ENCODE measurements at regions not wholly inside any gene's neighbourhood (a gene's known extent, or its start where the extent isn't known, plus 50 kb on each side); places are given as distances from the start of the nearest gene placed in this dataset.
A peak's percentile ranks its signal among the peaks of the same experiment; 100 is the strongest.

- DNase-seq = no peak
- H2BK120ac ChIP-seq (ENCODE audit: low read depth, low read length) = no peak overlapping the region
- no peak overlapping the region for H4K8ac ChIP-seq (ENCODE audit: low read length)
Observed at GRCh38 chr21:17709266-17709611, 96.5 kb upstream of the BTG3 start.

DNA sequence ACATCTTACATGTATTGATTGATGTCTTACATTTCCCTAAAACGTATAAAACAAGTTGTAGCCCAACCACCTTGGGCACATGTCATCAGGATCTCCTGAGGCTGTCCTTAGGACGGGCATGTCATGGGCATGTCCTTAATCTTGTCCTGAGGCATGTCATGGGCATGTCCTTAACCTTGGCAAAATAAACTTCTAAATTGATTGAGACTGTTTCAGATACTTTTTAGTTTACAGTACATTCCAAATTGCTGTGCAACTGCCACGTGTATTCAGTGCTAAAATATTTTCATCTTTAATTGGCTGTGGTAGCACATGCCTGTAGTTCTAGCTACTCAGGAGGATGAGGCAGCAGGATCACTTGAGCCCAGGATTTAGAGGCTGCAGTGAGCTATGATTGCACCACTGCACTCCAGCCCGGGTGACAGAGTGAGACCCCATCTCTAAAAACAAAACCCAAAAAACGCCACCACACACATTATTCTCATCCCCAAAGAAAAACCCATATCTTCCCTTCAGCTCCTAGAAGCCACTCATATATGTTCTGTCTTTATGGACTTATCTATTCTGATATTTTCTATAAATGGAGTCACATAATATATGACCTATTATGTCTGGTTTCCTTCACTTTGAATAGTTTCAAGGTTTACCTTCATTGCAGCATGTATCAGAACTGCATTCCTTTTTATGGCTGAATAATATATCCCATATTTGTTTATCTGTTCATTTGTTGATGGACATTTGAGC, 96.0 kb upstream of the BTG3 start:
- 76% methylated on average over 4 of the region's 5 CpGs for WGBS
- Histone ChIP-seq H3K4me1 (ENCODE audit: control insufficient read depth, insufficient read depth, low read depth, low read length) (no peaks in the 10 kb centered on the region), H2AK5ac (ENCODE audit: low read length, severe bottlenecking) (no peak overlapping the region)

More at GRCh38 chr21:17709266-17709611, 96.5 kb upstream of the BTG3 start:
- Histone ChIP-seq H2BK15ac (ENCODE audit: low read depth, poor library complexity, severe bottlenecking) (no peak overlapping the region), H2AK5ac (ENCODE audit: low read length, severe bottlenecking) (no peak overlapping the region), H3K4me1 (ENCODE audit: control insufficient read depth, insufficient read depth, low read depth, low read length) (no peaks in the 10 kb centered on the region), H3K14ac (ENCODE audit: low read length in 2 of 2) (no peak overlapping the region), H3K23ac (ENCODE audit: low read length in 2 of 2) (no peak overlapping the region), H2BK5ac (ENCODE audit: low read depth, low read length, poor library complexity, severe bottlenecking) (no peak overlapping the region), H3K4me3 (ENCODE audit: insufficient read depth in 1 of 2, low read depth in 1 of 2, low read length in 2 of 2) (no peak overlapping the region), H3K27ac (ENCODE audit: low read length, poor library complexity, severe bottlenecking) (no peak overlapping the region), H4K91ac (ENCODE audit: low read length) (no peak overlapping the region), H2AFZ (ENCODE audit: low read depth, low read length) (no peak overlapping the region), H3K79me1 (replicated peaks; ENCODE audit: low read length, poor library complexity, severe bottlenecking) (no peaks in the 10 kb centered on the region), H3K18ac (ENCODE audit: low read depth in 1 of 2, low read length in 2 of 2) (no peak overlapping the region), H3K36me3 (ENCODE audit: control insufficient read depth in 1 of 2, insufficient read depth in 2 of 2, low read depth in 1 of 2, low read length in 2 of 2) (no peaks in the 10 kb centered on the region), H2BK12ac (ENCODE audit: low read length in 2 of 2) (no peak overlapping the region), H3K9ac (ENCODE audit: low read length) (peak overlapping the region; percentile 1), H3K9me3 (ENCODE audit: control insufficient read depth, low read length) (peaks cover 8% of the 10 kb centered on the region), H3K27me3 (ENCODE audit: control insufficient read depth in 1 of 2, insufficient read depth in 1 of 2, low read length in 2 of 2) (no peaks in the 10 kb centered on the region), H3K4ac (ENCODE audit: low read depth in 1 of 2, low read length in 2 of 2) (no peak overlapping the region), H3K4me2 (ENCODE audit: low read length, poor library complexity, severe bottlenecking) (no peak overlapping the region)

DNA sequence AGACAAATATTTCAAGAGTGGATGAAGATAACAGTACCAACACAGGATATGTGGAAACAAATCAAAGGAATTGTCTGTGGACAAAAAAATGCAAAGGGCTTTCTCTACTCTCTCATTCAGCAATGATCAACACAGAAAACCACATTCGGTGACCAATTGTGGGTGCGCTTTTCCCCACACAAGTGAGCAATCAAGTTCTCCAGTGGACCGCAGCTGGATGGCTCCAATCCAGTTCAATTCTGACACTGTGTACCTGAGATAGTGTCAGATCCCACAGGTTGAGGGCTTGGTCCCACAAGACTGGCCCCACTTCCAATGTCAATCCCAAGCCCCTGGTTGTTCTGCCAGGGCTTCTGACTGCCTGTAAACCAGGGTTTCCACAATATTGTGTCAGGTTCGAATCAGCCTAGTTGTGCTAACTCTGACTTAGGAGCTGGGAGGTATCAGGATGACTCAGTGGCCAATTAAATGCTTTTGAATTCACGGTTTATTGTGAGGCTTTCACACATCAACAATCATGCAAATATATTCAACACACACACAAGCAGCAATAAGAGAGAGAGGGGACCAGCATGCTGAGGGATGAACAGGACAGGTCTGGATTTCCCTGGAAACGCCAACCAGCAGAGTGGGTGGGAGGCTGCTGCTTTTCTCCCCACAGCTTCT, 87.0 kb upstream of the BTG3 start:
- no peak overlapping the region for H3K18ac ChIP-seq (ENCODE audit: low read depth in 1 of 2, low read length in 2 of 2)
- H2BK12ac ChIP-seq (ENCODE audit: low read length in 2 of 2) = no peak overlapping the region
- H3K4me1 ChIP-seq (ENCODE audit: control insufficient read depth, insufficient read depth, low read depth, low read length) = no peaks in the 10 kb centered on the region
- no peaks in the 10 kb centered on the region for H3K27me3 ChIP-seq (ENCODE audit: control insufficient read depth in 1 of 2, insufficient read depth in 1 of 2, low read length in 2 of 2)
- no peak overlapping the region for H3K27ac ChIP-seq (ENCODE audit: low read length, poor library complexity, severe bottlenecking)
- no peak overlapping the region for H3K23ac ChIP-seq (ENCODE audit: low read length in 2 of 2)
- H2AFZ ChIP-seq (ENCODE audit: low read depth, low read length) = no peak overlapping the region
- no peak overlapping the region for H3K9ac ChIP-seq (ENCODE audit: low read length)
- no peaks in the 10 kb centered on the region for H3K36me3 ChIP-seq (ENCODE audit: control insufficient read depth in 1 of 2, insufficient read depth in 2 of 2, low read depth in 1 of 2, low read length in 2 of 2)
- H3K9me3 ChIP-seq (ENCODE audit: control insufficient read depth, low read length) = no peaks in the 10 kb centered on the region
- H3K14ac ChIP-seq (ENCODE audit: low read length in 2 of 2) = no peak overlapping the region
- no peak overlapping the region for H4K8ac ChIP-seq (ENCODE audit: low read length)
- WGBS = 87% methylated on average over 6 of the region's 6 CpGs
- no peak overlapping the region for H2BK15ac ChIP-seq (ENCODE audit: low read depth, poor library complexity, severe bottlenecking)
- no peak overlapping the region for H4K91ac ChIP-seq (ENCODE audit: low read length)
- no peak overlapping the region for H3K4me2 ChIP-seq (ENCODE audit: low read length, poor library complexity, severe bottlenecking)
- H2AK5ac ChIP-seq (ENCODE audit: low read length, severe bottlenecking) = no peak overlapping the region
- no peaks in the 10 kb centered on the region for H3K79me1 ChIP-seq (replicated peaks; ENCODE audit: low read length, poor library complexity, severe bottlenecking)
- H3K4me3 ChIP-seq (ENCODE audit: insufficient read depth in 1 of 2, low read depth in 1 of 2, low read length in 2 of 2) = no peak overlapping the region
- H2BK120ac ChIP-seq (ENCODE audit: low read depth, low read length) = no peak overlapping the region
- H3K4ac ChIP-seq (ENCODE audit: low read depth in 1 of 2, low read length in 2 of 2) = no peak overlapping the region
- H2BK5ac ChIP-seq (ENCODE audit: low read depth, low read length, poor library complexity, severe bottlenecking) = no peak overlapping the region
- DNase-seq = no peak

More for the DNA sequence above, 96.0 kb upstream of the BTG3 start:
- no peaks in the 10 kb centered on the region for H3K36me3 ChIP-seq (ENCODE audit: control insufficient read depth in 1 of 2, insufficient read depth in 2 of 2, low read depth in 1 of 2, low read length in 2 of 2)
- no peak overlapping the region for H2BK5ac ChIP-seq (ENCODE audit: low read depth, low read length, poor library complexity, severe bottlenecking)
- peak overlapping the region in 1 of 2 experiments; percentile 57 for H3K18ac ChIP-seq (ENCODE audit: low read depth in 1 of 2, low read length in 2 of 2)
- H3K23ac ChIP-seq (ENCODE audit: low read length in 2 of 2) = no peak overlapping the region
- no peak overlapping the region for H4K8ac ChIP-seq (ENCODE audit: low read length)
- no peaks in the 10 kb centered on the region for H3K79me1 ChIP-seq (replicated peaks; ENCODE audit: low read length, poor library complexity, severe bottlenecking)
- H3K4me3 ChIP-seq (ENCODE audit: insufficient read depth in 1 of 2, low read depth in 1 of 2, low read length in 2 of 2) = no peak overlapping the region
- H3K27ac ChIP-seq (ENCODE audit: low read length, poor library complexity, severe bottlenecking) = no peak overlapping the region
- H4K91ac ChIP-seq (ENCODE audit: low read length) = no peak overlapping the region
- H2BK12ac ChIP-seq (ENCODE audit: low read length in 2 of 2) = no peak overlapping the region
- H3K9ac ChIP-seq (ENCODE audit: low read length) = peak overlapping the region; percentile 1
- H3K14ac ChIP-seq (ENCODE audit: low read length in 2 of 2) = no peak overlapping the region
- H2AFZ ChIP-seq (ENCODE audit: low read depth, low read length) = no peak overlapping the region
- peaks cover 8% of the 10 kb centered on the region for H3K9me3 ChIP-seq (ENCODE audit: control insufficient read depth, low read length)
- H3K4me2 ChIP-seq (ENCODE audit: low read length, poor library complexity, severe bottlenecking) = no peak overlapping the region
- no peak overlapping the region for H2BK120ac ChIP-seq (ENCODE audit: low read depth, low read length)
- no peak overlapping the region for H3K4ac ChIP-seq (ENCODE audit: low read depth in 1 of 2, low read length in 2 of 2)
- no peak overlapping the region for H2BK15ac ChIP-seq (ENCODE audit: low read depth, poor library complexity, severe bottlenecking)
- no peaks in the 10 kb centered on the region for H3K27me3 ChIP-seq (ENCODE audit: control insufficient read depth in 1 of 2, insufficient read depth in 1 of 2, low read length in 2 of 2)
- no peak for DNase-seq

DNA sequence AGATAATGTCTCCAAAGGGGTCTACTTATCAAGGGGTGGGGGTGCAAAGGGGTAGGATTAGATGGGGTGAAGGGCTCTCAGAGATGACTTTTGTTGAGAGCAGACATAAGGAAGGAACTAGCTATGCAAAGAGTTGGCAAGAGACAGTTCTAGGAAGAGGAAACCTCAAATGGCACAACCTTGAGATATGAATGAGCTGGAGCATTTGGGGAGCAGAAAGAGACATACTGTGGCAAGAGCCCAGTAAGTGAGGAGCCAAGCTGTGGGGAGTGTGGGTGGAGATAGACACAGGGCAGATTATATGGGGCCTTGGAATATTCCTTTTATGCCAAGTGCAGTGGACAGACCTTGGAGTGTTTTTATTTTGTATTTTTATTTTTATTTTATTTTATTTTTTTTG, 84.8 kb upstream of the BTG3 start:
- Histone ChIP-seq H3K14ac (ENCODE audit: low read length in 2 of 2) (no peak overlapping the region), H3K27me3 (ENCODE audit: control insufficient read depth in 1 of 2, insufficient read depth in 1 of 2, low read length in 2 of 2) (no peaks in the 10 kb centered on the region), H4K8ac (ENCODE audit: low read length) (no peak overlapping the region), H3K27ac (ENCODE audit: low read length, poor library complexity, severe bottlenecking) (no peak overlapping the region), H3K4me2 (ENCODE audit: low read length, poor library complexity, severe bottlenecking) (no peak overlapping the region), H4K91ac (ENCODE audit: low read length) (no peak overlapping the region), H2BK120ac (ENCODE audit: low read depth, low read length) (no peak overlapping the region), H3K23ac (ENCODE audit: low read length in 2 of 2) (no peak overlapping the region), H3K18ac (ENCODE audit: low read depth in 1 of 2, low read length in 2 of 2) (no peak overlapping the region), H3K4me3 (ENCODE audit: insufficient read depth in 1 of 2, low read depth in 1 of 2, low read length in 2 of 2) (no peak overlapping the region), H3K9me3 (ENCODE audit: control insufficient read depth, low read length) (no peaks in the 10 kb centered on the region), H3K9ac (ENCODE audit: low read length) (no peak overlapping the region), H3K79me1 (replicated peaks; ENCODE audit: low read length, poor library complexity, severe bottlenecking) (no peaks in the 10 kb centered on the region), H3K4me1 (ENCODE audit: control insufficient read depth, insufficient read depth, low read depth, low read length) (no peaks in the 10 kb centered on the region), H3K36me3 (ENCODE audit: control insufficient read depth in 1 of 2, insufficient read depth in 2 of 2, low read depth in 1 of 2, low read length in 2 of 2) (no peaks in the 10 kb centered on the region), H2BK12ac (ENCODE audit: low read length in 2 of 2) (no peak overlapping the region), H2AFZ (ENCODE audit: low read depth, low read length) (no peak overlapping the region), H2AK5ac (ENCODE audit: low read length, severe bottlenecking) (no peak overlapping the region), H2BK15ac (ENCODE audit: low read depth, poor library complexity, severe bottlenecking) (no peak overlapping the region), H3K4ac (ENCODE audit: low read depth in 1 of 2, low read length in 2 of 2) (no peak overlapping the region), H2BK5ac (ENCODE audit: low read depth, low read length, poor library complexity, severe bottlenecking) (no peak overlapping the region)
- DNase-seq = no peak

Data from mesenchymal stem cell (in vitro differentiated cells and primary cell).